ENCODE measurements at regions not wholly inside any gene's neighbourhood (a gene's known extent, or its start where the extent isn't known, plus 50 kb on each side); places are given as distances from the start of the nearest gene placed in this dataset.

DNA sequence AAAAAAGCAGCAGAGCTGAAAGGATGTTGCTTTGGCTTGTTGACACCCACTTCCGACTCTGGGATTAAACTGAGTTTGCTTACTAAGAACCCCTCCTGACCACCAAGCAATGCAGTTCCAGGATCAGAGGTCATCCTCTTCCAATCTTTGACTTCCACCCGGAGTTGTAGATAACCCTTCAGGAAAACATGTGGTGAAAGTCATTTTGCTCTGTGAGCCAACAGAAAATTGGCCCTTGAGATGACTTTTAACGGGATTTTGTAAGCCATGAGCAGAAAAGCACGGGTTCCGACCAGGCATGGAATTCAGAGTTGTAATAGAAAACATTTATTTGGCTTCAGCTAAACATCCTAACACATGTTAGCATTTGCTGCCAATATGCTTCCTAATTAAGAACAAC is 171.6 kb upstream of the NR2F2 start:
- H3K27ac Mint-ChIP-seq = no peak overlapping the region
- POLR2A ChIA-PET = no interaction called here
- H3K4me3 Mint-ChIP-seq = no peak overlapping the region
- no peaks in the 10 kb centered on the region; the same call in 1 of the 2 replicates for H3K27me3 Mint-ChIP-seq (ENCODE audit: low read depth)
- H3K9me3 Mint-ChIP-seq = peaks cover 7% of the 10 kb centered on the region; the same call in 1 of the 2 replicates
- TF ChIP-seq, protein P1, sequence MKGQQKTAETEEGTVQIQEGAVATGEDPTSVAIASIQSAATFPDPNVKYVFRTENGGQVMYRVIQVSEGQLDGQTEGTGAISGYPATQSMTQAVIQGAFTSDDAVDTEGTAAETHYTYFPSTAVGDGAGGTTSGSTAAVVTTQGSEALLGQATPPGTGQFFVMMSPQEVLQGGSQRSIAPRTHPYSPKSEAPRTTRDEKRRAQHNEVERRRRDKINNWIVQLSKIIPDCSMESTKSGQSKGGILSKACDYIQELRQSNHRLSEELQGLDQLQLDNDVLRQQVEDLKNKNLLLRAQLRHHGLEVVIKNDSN (CRISPR knock-in tag; IDR thresholded peaks at IDR 0.05) = no peak
- TF ChIP-seq EMX1 (CRISPR knock-in tag; IDR thresholded peaks at IDR 0.05) = no peak
- TF ChIP-seq MXD4 (CRISPR knock-in tag; IDR thresholded peaks at IDR 0.05; ENCODE audit: borderline replicate concordance) = no peak
- no peak for TF ChIP-seq ZNF416 (CRISPR knock-in tag; IDR thresholded peaks at IDR 0.05)
- no peak for TF ChIP-seq ZNF671 (CRISPR knock-in tag; IDR thresholded peaks at IDR 0.05)
- no peak for TF ChIP-seq ZNF317 (CRISPR knock-in tag; IDR thresholded peaks at IDR 0.05; ENCODE audit: borderline replicate concordance, low read depth)
- TF ChIP-seq, protein P2, sequence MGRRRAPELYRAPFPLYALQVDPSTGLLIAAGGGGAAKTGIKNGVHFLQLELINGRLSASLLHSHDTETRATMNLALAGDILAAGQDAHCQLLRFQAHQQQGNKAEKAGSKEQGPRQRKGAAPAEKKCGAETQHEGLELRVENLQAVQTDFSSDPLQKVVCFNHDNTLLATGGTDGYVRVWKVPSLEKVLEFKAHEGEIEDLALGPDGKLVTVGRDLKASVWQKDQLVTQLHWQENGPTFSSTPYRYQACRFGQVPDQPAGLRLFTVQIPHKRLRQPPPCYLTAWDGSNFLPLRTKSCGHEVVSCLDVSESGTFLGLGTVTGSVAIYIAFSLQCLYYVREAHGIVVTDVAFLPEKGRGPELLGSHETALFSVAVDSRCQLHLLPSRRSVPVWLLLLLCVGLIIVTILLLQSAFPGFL (CRISPR knock-in tag; IDR thresholded peaks at IDR 0.05; ENCODE audit: borderline replicate concordance) = no peak
- TF ChIP-seq, protein P3, sequence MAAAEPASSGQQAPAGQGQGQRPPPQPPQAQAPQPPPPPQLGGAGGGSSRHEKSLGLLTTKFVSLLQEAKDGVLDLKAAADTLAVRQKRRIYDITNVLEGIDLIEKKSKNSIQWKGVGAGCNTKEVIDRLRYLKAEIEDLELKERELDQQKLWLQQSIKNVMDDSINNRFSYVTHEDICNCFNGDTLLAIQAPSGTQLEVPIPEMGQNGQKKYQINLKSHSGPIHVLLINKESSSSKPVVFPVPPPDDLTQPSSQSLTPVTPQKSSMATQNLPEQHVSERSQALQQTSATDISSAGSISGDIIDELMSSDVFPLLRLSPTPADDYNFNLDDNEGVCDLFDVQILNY (CRISPR knock-in tag; IDR thresholded peaks at IDR 0.05) = no peak
- no peaks in the 10 kb centered on the region for H3K36me3 Mint-ChIP-seq
- H3K4me1 Mint-ChIP-seq = peaks cover 3% of the 10 kb centered on the region; the same call in 1 of the 2 replicates
- DNase-seq (ENCODE audit: low spot score) = no peak
- CTCF ChIA-PET = no interaction called here
- ATAC-seq = no peak

DNA sequence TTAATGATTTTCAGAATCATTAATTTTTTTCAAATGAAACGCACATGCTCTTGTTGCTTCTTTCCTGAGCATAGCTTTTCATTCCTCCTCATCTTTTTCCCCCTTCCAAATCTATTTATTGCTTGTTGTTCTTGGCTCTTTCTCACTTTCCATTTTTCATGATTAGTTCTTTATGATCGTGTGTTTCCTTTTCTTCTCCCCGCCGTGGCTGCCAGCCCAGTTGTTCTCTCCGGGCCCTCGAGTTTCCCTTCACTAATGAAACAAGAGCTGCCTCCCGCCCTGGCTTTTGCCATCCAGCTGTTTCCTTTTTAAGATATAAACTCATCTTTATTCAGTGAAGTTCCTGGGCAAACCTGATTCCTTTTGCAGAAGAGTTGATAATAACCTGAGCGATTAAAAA is 170.2 kb upstream of the NR2F2 start:
- H3K4me1 Mint-ChIP-seq = peaks cover 8% of the 10 kb centered on the region
- CTCF ChIA-PET = interaction anchor here (0.6 kb wide), 1 partner anchor 177 kb away, joined by 3 read pairs; no protein-coding TSS in a partner anchor
- no peak overlapping the region for H3K27ac Mint-ChIP-seq
- H3K4me3 Mint-ChIP-seq = no peak overlapping the region
- TF ChIP-seq, protein P4, sequence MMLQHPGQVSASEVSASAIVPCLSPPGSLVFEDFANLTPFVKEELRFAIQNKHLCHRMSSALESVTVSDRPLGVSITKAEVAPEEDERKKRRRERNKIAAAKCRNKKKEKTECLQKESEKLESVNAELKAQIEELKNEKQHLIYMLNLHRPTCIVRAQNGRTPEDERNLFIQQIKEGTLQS (CRISPR knock-in tag; conservative IDR thresholded peaks at IDR 0.05) = no peak
- TF ChIP-seq, protein P5, sequence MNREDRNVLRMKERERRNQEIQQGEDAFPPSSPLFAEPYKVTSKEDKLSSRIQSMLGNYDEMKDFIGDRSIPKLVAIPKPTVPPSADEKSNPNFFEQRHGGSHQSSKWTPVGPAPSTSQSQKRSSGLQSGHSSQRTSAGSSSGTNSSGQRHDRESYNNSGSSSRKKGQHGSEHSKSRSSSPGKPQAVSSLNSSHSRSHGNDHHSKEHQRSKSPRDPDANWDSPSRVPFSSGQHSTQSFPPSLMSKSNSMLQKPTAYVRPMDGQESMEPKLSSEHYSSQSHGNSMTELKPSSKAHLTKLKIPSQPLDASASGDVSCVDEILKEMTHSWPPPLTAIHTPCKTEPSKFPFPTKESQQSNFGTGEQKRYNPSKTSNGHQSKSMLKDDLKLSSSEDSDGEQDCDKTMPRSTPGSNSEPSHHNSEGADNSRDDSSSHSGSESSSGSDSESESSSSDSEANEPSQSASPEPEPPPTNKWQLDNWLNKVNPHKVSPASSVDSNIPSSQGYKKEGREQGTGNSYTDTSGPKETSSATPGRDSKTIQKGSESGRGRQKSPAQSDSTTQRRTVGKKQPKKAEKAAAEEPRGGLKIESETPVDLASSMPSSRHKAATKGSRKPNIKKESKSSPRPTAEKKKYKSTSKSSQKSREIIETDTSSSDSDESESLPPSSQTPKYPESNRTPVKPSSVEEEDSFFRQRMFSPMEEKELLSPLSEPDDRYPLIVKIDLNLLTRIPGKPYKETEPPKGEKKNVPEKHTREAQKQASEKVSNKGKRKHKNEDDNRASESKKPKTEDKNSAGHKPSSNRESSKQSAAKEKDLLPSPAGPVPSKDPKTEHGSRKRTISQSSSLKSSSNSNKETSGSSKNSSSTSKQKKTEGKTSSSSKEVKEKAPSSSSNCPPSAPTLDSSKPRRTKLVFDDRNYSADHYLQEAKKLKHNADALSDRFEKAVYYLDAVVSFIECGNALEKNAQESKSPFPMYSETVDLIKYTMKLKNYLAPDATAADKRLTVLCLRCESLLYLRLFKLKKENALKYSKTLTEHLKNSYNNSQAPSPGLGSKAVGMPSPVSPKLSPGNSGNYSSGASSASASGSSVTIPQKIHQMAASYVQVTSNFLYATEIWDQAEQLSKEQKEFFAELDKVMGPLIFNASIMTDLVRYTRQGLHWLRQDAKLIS (CRISPR knock-in tag; IDR thresholded peaks at IDR 0.05; ENCODE audit: borderline replicate concordance) = no peak
- no peak for TF ChIP-seq ZNF219 (CRISPR knock-in tag; IDR thresholded peaks at IDR 0.05; ENCODE audit: borderline replicate concordance)
- no peak for TF ChIP-seq NFYB (CRISPR knock-in tag; conservative IDR thresholded peaks at IDR 0.05; ENCODE audit: low read depth)
- no peak for TF ChIP-seq GTF2I (CRISPR knock-in tag; conservative IDR thresholded peaks at IDR 0.05)
- H3K27me3 Mint-ChIP-seq (ENCODE audit: low read depth) = no peaks in the 10 kb centered on the region; the same call in 1 of the 2 replicates
- DNase-seq (ENCODE audit: low spot score) (no peak), ATAC-seq (no peak)
- H3K9me3 Mint-ChIP-seq = peaks cover 4% of the 10 kb centered on the region; the same call in 1 of the 2 replicates
- POLR2A ChIA-PET = no interaction called here
- no peaks in the 10 kb centered on the region for H3K36me3 Mint-ChIP-seq

DNA sequence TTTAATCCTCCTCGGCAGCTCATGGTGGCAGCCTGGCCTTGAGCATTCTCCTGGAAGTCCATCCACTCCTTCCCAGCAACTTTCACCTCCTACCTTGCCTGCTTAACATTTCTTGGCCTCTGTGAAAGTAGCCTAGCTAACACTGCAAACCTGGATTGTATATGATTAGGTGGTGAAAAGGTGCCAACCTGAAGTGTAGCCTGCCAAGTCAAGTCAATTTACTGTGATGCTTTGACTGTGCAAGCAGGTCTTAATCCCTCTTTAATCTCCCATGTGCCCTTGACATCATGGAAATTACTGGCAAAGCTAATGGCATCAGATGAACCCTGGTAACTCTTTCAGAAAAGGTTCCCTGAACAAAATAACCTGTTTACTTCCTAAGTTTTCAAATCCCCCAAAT is 169.7 kb upstream of the NR2F2 start:
- ATAC-seq (no peak), DNase-seq (ENCODE audit: low spot score) (no peak)
- POLR2A ChIA-PET = interaction anchor here (0.6 kb wide), 1 partner anchor 1318 kb away, joined by 5 read pairs; no protein-coding TSS in a partner anchor
- no peaks in the 10 kb centered on the region for H3K36me3 Mint-ChIP-seq
- H3K27ac Mint-ChIP-seq = no peak overlapping the region
- H3K9me3 Mint-ChIP-seq = no peaks in the 10 kb centered on the region
- CTCF ChIA-PET = no interaction called here
- no peaks in the 10 kb centered on the region; the same call in 1 of the 2 replicates for H3K27me3 Mint-ChIP-seq (ENCODE audit: low read depth)
- peaks cover 14% of the 10 kb centered on the region for H3K4me1 Mint-ChIP-seq
- H3K4me3 Mint-ChIP-seq = no peak overlapping the region
- TF ChIP-seq, protein P6, sequence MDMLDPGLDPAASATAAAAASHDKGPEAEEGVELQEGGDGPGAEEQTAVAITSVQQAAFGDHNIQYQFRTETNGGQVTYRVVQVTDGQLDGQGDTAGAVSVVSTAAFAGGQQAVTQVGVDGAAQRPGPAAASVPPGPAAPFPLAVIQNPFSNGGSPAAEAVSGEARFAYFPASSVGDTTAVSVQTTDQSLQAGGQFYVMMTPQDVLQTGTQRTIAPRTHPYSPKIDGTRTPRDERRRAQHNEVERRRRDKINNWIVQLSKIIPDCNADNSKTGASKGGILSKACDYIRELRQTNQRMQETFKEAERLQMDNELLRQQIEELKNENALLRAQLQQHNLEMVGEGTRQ (CRISPR knock-in tag; IDR thresholded peaks at IDR 0.05) = no peak
- TF ChIP-seq, protein P5 (CRISPR knock-in tag; IDR thresholded peaks at IDR 0.05; ENCODE audit: borderline replicate concordance) = no peak
- no peak for TF ChIP-seq ETV6 (CRISPR knock-in tag; IDR thresholded peaks at IDR 0.05)
- TF ChIP-seq ZNF121 (CRISPR knock-in tag; IDR thresholded peaks at IDR 0.05) = no peak
- TF ChIP-seq, protein P7, sequence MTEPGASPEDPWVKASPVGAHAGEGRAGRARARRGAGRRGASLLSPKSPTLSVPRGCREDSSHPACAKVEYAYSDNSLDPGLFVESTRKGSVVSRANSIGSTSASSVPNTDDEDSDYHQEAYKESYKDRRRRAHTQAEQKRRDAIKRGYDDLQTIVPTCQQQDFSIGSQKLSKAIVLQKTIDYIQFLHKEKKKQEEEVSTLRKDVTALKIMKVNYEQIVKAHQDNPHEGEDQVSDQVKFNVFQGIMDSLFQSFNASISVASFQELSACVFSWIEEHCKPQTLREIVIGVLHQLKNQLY (CRISPR knock-in tag; IDR thresholded peaks at IDR 0.05) = no peak
